ENCODE measurements at regions not wholly inside any gene's neighbourhood (a gene's known extent, or its start where the extent isn't known, plus 50 kb on each side); places are given as distances from the start of the nearest gene placed in this dataset.
"Not testable (repeated sequence)": the region's sequence is repeated elsewhere in the genome, so short reads cannot be mapped to it uniquely, and the experiment has no call there.

- no peak for TF ChIP-seq CTCF (IDR thresholded peaks at IDR 0.05; ENCODE audit: low read depth, low read length)
- DNase-seq (ENCODE audit: extremely low read depth, low read depth): no peak
These were observed 132.6 kb upstream of the TBCA start for GRCh38 chr5:77908787-77909186.

DNA sequence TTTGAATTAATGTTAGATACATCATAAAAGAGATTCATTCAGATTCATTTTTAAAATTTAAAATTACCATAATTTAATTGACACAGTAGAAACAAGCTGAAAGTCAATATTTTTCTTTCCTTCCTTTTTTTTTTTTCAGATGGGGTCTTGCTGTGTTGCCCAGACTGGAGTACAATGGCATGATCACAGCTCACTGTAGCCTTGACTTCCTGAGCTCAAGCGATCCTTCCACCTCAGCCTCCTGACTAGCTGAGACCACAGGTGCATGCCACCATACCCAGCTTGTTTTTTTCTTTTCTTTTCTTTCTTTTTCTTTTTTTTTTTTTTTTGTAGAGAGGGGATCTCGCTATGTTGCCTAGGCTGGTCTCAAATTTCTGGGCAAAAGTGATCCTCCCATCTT lies 131.6 kb upstream of the TBCA start:
- TF ChIP-seq CTCF (IDR thresholded peaks at IDR 0.05; ENCODE audit: low read depth, low read length): no peak

GRCh38 chr5:77906806-77907205 lies 130.7 kb upstream of the TBCA start:
- DNase-seq (ENCODE audit: extremely low read depth, low read depth): no peak
- no peak for TF ChIP-seq CTCF (IDR thresholded peaks at IDR 0.05; ENCODE audit: low read depth, low read length)

More for the DNA sequence above, 131.6 kb upstream of the TBCA start:
- no peak for DNase-seq (ENCODE audit: extremely low read depth, low read depth)

DNA sequence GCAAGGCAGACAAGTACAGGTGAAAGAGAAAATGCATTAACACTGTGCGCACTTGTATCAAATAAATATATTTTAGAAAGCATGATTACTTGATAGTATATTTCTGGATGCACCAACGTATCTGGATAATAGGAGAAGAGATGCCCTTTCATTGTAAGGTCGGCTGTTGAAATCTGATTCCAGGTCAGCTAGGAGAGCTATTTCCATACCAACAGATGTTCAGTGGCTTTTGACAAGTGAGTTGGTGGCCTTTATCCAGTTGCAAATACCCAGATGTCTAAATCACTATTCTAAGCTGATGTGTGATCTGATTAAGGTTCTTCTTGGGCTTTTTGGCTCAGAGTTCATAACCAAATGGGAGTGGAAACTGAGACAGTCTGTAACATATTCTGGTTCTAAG lies 128.2 kb upstream of the TBCA start:
- DNase-seq (ENCODE audit: extremely low read depth, low read depth): no peak

DNA sequence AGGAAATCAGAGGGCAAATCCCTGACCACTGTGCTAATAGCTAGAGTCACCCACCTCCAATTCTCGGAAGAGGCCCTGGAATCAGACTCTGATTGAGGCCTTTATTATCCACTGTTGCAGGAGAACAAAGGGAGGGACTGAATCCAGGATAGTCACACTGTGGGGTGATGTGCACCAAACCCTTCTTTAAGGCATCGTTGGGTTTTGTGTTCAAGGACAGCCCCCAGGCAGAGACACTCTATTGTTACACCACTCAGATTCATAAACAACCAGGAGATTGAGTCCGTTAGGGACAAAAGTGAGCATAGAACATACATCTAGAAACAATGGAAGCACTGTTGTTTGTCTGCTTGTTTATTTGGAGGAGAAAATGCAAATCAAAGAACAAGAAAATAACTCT lies 124.6 kb upstream of the TBCA start:
- TF ChIP-seq CTCF (IDR thresholded peaks at IDR 0.05; ENCODE audit: low read depth, low read length): no peak
- no peak for DNase-seq (ENCODE audit: extremely low read depth, low read depth)

More for the DNA sequence above, 128.2 kb upstream of the TBCA start:
- no peak for TF ChIP-seq CTCF (IDR thresholded peaks at IDR 0.05; ENCODE audit: low read depth, low read length)

DNA sequence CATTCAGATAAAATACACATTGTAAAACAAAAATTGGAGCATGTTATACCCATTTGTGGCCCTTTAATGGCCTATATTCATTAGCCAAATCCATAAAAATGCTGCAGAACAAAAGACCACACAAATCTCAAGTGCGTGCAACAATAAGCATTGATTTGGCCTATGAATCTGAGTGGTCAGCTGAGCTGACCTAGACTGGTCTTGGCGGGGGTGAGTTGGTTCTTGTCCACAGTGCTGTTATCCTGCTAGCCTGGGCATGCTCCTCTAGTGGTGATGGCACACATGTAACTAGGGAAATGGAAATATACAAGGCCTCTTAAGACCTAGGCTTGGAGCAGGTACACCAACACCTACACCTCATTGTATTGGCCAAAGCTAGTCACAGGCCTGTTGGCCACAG lies 122.2 kb upstream of the TBCA start:
- no peak for TF ChIP-seq CTCF (IDR thresholded peaks at IDR 0.05; ENCODE audit: low read depth, low read length)
- DNase-seq (ENCODE audit: extremely low read depth, low read depth): no peak

DNA sequence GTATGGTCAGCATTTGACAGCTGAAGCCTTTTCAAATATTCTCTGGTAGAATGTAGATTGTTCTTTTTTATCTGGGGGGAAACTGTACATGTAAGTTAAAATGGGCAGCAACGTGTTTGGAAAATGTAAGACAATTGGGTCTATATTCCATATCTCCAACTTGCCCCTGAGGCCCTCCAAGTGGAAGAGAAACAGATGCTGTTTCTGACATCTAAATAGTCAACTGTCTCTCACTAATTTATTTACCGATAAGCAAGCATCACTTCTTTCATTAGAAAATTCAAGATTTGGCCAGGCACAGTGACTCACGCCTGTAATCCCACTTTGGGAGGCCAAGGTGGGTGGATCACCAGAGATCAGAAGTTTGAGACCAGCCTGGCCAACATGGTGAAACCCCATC lies 120.2 kb upstream of the TBCA start:
- no peak for DNase-seq (ENCODE audit: extremely low read depth, low read depth)
- no peak for TF ChIP-seq CTCF (IDR thresholded peaks at IDR 0.05; ENCODE audit: low read depth, low read length)

- DNase-seq (ENCODE audit: extremely low read depth, low read depth): not testable (repeated sequence)
These were observed 118.0 kb upstream of the TBCA start for GRCh38 chr5:77894103-77894502.
